IPS-18c (cell line): ENCODE measurements at regions not wholly inside any gene's neighbourhood (a gene's known extent, or its start where the extent isn't known, plus 50 kb on each side); places are given as distances from the start of the nearest gene placed in this dataset.
"Not testable (repeated sequence)": the region's sequence is repeated elsewhere in the genome, so short reads cannot be mapped to it uniquely, and the experiment has no call there.

Source experiments
- H3K4me3 ChIP-seq: 2 replicates; pipeline ENCODE4 v1.7.0; 2013; ENCODE audit warnings: low read depth, mild to moderate bottlenecking, low read length, moderate library complexity; ENCODE audit not compliant: insufficient read depth
- H3K9me3 ChIP-seq: one replicate; pipeline ENCODE4 v1.6.1; 2013; ENCODE audit warnings: mild to moderate bottlenecking, low read length, moderate library complexity; ENCODE audit not compliant: control insufficient read depth, insufficient read depth

GRCh38 chr14:96710060-96710666, 87.0 kb upstream of the VRK1 start:
- H3K4me3 ChIP-seq = no peak overlapping the region
- H3K9me3 ChIP-seq = no peaks in the 10 kb centered on the region

GRCh38 chr14:96711559-96712267, 85.5 kb upstream of the VRK1 start:
- no peaks in the 10 kb centered on the region for H3K9me3 ChIP-seq
- no peak overlapping the region for H3K4me3 ChIP-seq

GRCh38 chr14:96713426-96713825, 83.8 kb upstream of the VRK1 start:
- Histone ChIP-seq H3K9me3 (no peaks in the 10 kb centered on the region), H3K4me3 (no peak overlapping the region)

- H3K4me3 ChIP-seq, H3K9me3 ChIP-seq: not testable (repeated sequence)
These were observed 82.6 kb upstream of the VRK1 start for GRCh38 chr14:96714537-96714936.

- H3K4me3 ChIP-seq = no peak overlapping the region
- peaks cover 2% of the 10 kb centered on the region for H3K9me3 ChIP-seq
These were observed 80.1 kb upstream of the VRK1 start for GRCh38 chr14:96717116-96717515.

- H3K4me3 ChIP-seq = no peak overlapping the region
- peaks cover 2% of the 10 kb centered on the region for H3K9me3 ChIP-seq
These were observed 78.8 kb upstream of the VRK1 start for GRCh38 chr14:96718407-96718806.

GRCh38 chr14:96720702-96721101, 76.5 kb upstream of the VRK1 start:
- not testable (repeated sequence) for H3K4me3 ChIP-seq, H3K9me3 ChIP-seq

- Histone ChIP-seq H3K4me3 (no peak overlapping the region), H3K9me3 (peaks cover 2% of the 10 kb centered on the region)
These were observed 74.4 kb upstream of the VRK1 start for GRCh38 chr14:96722736-96723135.

- H3K4me3 ChIP-seq = no peak overlapping the region
- H3K9me3 ChIP-seq = peaks cover 2% of the 10 kb centered on the region
These were observed 73.2 kb upstream of the VRK1 start for GRCh38 chr14:96723946-96724345.

GRCh38 chr14:96725232-96725631, 72.0 kb upstream of the VRK1 start:
- Histone ChIP-seq H3K9me3 (peaks cover 2% of the 10 kb centered on the region), H3K4me3 (no peak overlapping the region)

GRCh38 chr14:96727073-96727472, 70.1 kb upstream of the VRK1 start:
- Histone ChIP-seq H3K9me3 (no peaks in the 10 kb centered on the region), H3K4me3 (no peak overlapping the region)

- Histone ChIP-seq H3K9me3 (peaks cover under 1% of the 10 kb centered on the region), H3K4me3 (no peak overlapping the region)
These were observed 69.7 kb upstream of the VRK1 start for GRCh38 chr14:96727491-96727890.

- Histone ChIP-seq H3K9me3 (peaks cover 2% of the 10 kb centered on the region), H3K4me3 (no peak overlapping the region)
These were observed 69.0 kb upstream of the VRK1 start for GRCh38 chr14:96727980-96728717.

- Histone ChIP-seq H3K9me3 (peaks cover 2% of the 10 kb centered on the region), H3K4me3 (no peak overlapping the region)
These were observed 67.3 kb upstream of the VRK1 start for GRCh38 chr14:96729889-96730288.

- peaks cover 2% of the 10 kb centered on the region for H3K9me3 ChIP-seq
- H3K4me3 ChIP-seq = no peak overlapping the region
These were observed 66.8 kb upstream of the VRK1 start for GRCh38 chr14:96730386-96730785.

GRCh38 chr14:96734076-96734622, 63.0 kb upstream of the VRK1 start:
- Histone ChIP-seq H3K9me3 (peaks cover 2% of the 10 kb centered on the region), H3K4me3 (no peak overlapping the region)

- Histone ChIP-seq H3K9me3 (peaks cover 2% of the 10 kb centered on the region), H3K4me3 (no peak overlapping the region)
These were observed 61.7 kb upstream of the VRK1 start for GRCh38 chr14:96735526-96735925.

GRCh38 chr14:96736439-96736838, 60.7 kb upstream of the VRK1 start:
- Histone ChIP-seq H3K9me3 (peaks cover 2% of the 10 kb centered on the region), H3K4me3 (no peak overlapping the region)
